NB4 (cell line): ENCODE measurements at regions not wholly inside any gene's neighbourhood (a gene's known extent, or its start where the extent isn't known, plus 50 kb on each side); places are given as distances from the start of the nearest gene placed in this dataset.

ENCODE experiments used
- DNase-seq: peaks from one replicate; pipeline ENCODE4 v3.0.0; 2010; ENCODE audit warnings: low read depth
- H3K4me3 ChIP-seq: one replicate; pipeline ENCODE4 v1.5.1; 2011; ENCODE audit warnings: mild to moderate bottlenecking, low read depth, low read length, moderate library complexity
- MAX ChIP-seq: IDR thresholded peaks from 2 replicates; pipeline ENCODE4 v1.6.1; 2011; ENCODE audit warnings: low read depth, low read length
- MYC ChIP-seq: IDR thresholded peaks from 2 replicates; pipeline ENCODE4 v1.6.1; 2011; ENCODE audit warnings: low read depth, low read length
- POLR2A ChIP-seq: IDR thresholded peaks from 2 replicates; pipeline ENCODE4 v1.6.1; 2011; ENCODE audit warnings: mild to moderate bottlenecking; ENCODE audit not compliant: insufficient read length; ENCODE audit errors: extremely low read depth
- TF ChIP-seq, protein P1 (sequence below): IDR thresholded peaks from one replicate; pipeline ENCODE4 v1.5.1; 2012; ENCODE audit warnings: low read depth, low read length

- H3K4me3 ChIP-seq: no peak overlapping the region
- no peak for DNase-seq
- TF ChIP-seq, protein P1, sequence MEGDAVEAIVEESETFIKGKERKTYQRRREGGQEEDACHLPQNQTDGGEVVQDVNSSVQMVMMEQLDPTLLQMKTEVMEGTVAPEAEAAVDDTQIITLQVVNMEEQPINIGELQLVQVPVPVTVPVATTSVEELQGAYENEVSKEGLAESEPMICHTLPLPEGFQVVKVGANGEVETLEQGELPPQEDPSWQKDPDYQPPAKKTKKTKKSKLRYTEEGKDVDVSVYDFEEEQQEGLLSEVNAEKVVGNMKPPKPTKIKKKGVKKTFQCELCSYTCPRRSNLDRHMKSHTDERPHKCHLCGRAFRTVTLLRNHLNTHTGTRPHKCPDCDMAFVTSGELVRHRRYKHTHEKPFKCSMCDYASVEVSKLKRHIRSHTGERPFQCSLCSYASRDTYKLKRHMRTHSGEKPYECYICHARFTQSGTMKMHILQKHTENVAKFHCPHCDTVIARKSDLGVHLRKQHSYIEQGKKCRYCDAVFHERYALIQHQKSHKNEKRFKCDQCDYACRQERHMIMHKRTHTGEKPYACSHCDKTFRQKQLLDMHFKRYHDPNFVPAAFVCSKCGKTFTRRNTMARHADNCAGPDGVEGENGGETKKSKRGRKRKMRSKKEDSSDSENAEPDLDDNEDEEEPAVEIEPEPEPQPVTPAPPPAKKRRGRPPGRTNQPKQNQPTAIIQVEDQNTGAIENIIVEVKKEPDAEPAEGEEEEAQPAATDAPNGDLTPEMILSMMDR: no peak
- no peak for TF ChIP-seq POLR2A
Measured at GRCh38 chr11:80065086-80065485, 624.3 kb upstream of the TENM4 start.

GRCh38 chr11:80061056-80061455, 620.2 kb upstream of the TENM4 start:
- TF ChIP-seq MYC: no peak
- H3K4me3 ChIP-seq: no peak overlapping the region
- no peak for DNase-seq

DNA sequence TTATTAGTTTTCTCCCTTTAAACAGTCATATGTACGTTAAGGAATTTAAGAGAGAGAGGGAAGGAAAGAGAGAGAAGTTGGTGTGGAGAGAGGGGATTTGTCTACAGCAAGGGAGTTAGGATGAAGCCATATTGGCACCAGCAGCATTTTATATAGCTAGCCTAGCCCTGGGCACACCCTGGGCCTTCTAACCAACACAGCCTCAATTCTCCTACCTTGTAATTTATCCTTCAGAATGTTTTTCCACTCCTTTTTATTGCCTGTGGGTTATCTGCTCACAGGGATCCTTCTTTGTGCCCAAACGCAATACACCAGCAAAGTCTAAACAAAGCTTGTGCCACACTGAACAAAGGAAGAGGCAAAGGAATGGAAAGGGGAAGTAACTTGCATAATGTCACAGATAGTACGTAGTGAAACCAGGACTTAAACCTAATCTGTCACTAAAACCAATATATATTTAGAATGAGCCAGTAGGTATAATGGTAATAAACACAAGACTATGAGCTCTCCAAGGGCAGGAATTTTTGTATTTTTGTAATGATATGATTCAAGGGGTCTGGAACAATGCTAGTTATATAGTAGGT, 613.8 kb upstream of the TENM4 start:
- no peak overlapping the region for H3K4me3 ChIP-seq
- TF ChIP-seq, protein P1: no peak
- TF ChIP-seq MAX (no peak), POLR2A (no peak), MYC (no peak)
- DNase-seq: peak; percentile 33

- DNase-seq: no peak
- no peak for TF ChIP-seq MYC
- TF ChIP-seq, protein P1: no peak
- no peak for TF ChIP-seq POLR2A
- TF ChIP-seq MAX: no peak
- H3K4me3 ChIP-seq: no peak overlapping the region
Measured at GRCh38 chr11:80048513-80048912, 607.7 kb upstream of the TENM4 start.

- no peak overlapping the region for H3K4me3 ChIP-seq
- no peak for DNase-seq
- no peak for TF ChIP-seq POLR2A
- no peak for TF ChIP-seq MYC
- TF ChIP-seq, protein P1: no peak
- TF ChIP-seq MAX: no peak
Measured at GRCh38 chr11:80041136-80042000, 600.5 kb upstream of the TENM4 start.

- no peak overlapping the region for H3K4me3 ChIP-seq
- TF ChIP-seq, protein P1: no peak
- TF ChIP-seq MYC (no peak), MAX (no peak), POLR2A (no peak)
- DNase-seq: no peak
Measured at GRCh38 chr11:80034801-80035200, 594.0 kb upstream of the TENM4 start.
